ENCODE measurements at regions not wholly inside any gene's neighbourhood (a gene's known extent, or its start where the extent isn't known, plus 50 kb on each side); places are given as distances from the start of the nearest gene placed in this dataset.

GRCh38 chr12:127360580-127360979 is 906.4 kb upstream of the TMEM132C start:
- DNase-seq, result no peak

GRCh38 chr12:127362121-127362520 is 904.8 kb upstream of the TMEM132C start:
- no peak for DNase-seq

DNA sequence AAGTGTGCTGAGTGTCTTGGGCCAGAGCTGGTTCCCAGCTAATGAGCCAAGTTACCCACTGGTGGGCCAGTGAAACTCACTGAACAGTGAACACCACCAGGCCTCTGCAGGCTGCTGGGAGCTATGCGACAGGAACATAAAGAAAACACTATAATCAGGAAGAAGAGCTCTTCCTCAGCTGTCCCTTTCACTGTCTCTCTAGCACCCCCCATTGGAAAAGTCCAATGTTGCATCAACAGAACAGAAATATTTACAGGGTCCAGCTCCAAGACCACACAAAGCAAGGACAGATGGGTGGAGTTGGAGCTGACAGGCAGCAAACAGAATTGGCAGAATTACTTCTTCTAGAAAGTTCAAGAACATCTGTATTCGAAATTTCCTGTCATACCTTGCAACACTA is 903.6 kb upstream of the TMEM132C start:
- DNase-seq, result no peak

DNA sequence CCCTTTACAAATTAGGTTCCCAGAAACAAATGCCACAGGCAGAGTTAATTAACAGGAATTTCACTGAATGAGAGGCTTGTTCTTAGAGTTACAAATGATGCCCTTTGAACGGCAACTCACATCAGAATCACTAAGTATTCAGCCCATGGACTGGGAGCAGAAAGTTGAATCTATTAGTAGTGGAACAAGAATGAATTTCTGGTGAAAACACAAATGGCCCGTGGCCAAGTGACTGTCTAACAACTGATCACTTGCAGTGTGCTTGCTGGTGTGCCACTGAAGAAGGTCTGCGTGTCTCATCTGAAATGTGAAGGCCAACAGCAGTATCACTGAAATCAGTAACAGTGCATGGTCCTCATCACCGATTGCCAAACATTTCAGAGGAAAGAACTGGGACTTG is 893.4 kb upstream of the TMEM132C start:
- DNase-seq, result no peak

- DNase-seq, result no peak
These were observed 892.5 kb upstream of the TMEM132C start for GRCh38 chr12:127374447-127374846.

DNA sequence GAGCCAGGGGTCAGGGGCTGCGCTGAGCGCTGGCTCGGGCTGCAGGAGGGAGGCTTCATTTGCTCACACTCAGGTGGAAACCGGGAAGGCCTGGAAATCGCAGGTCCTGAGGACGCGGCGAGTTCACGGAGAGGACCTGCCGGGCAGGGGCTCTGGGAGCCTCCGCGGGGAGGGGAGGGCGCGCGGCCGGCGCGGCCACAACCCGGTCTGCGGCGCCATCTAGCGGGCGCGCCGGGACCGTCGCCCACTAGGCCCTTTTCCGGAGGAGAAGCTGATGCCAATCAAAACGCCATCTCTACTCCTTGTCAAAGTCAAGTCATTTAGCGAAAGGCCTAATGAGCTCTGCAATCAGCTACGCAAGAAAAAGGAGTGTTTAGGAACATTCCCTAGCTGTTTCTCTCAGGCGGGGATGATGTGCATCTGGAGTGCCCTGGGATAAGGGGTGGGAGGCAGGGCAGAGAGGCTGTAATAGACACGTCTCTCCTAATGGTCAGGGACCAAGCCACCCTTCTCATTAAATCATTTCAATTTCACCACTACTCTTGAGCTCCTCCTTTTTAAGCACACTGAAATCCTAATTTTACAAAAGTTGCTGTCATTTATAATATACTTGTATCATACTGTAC is 885.8 kb upstream of the TMEM132C start:
- peak; percentile 79 for DNase-seq

GRCh38 chr12:127381681-127382080 is 885.3 kb upstream of the TMEM132C start:
- no peak for DNase-seq

DNA sequence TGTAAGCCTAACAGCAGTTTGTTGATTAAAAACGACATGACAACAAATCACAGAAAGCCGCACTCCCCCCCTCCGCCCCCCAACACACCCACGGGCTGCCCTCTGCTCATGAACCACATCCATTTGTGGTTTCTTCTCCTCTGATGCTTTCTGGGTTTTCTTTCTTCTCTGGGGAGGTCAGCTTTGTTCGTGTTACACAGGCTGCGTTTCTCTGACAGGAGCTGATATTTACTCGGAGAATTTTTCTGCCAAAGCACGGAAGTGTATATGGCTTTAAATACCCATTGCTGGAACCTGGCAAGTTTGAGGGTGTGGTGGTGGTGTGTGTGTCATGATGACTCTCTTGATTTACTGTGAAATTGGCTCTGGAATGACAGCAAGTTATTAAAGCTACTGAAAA is 883.7 kb upstream of the TMEM132C start:
- DNase-seq, result no peak

GRCh38 chr12:127386723-127387122 is 880.2 kb upstream of the TMEM132C start:
- no peak for DNase-seq

- DNase-seq, result no peak
These were observed 878.0 kb upstream of the TMEM132C start for GRCh38 chr12:127388985-127389384.

DNA sequence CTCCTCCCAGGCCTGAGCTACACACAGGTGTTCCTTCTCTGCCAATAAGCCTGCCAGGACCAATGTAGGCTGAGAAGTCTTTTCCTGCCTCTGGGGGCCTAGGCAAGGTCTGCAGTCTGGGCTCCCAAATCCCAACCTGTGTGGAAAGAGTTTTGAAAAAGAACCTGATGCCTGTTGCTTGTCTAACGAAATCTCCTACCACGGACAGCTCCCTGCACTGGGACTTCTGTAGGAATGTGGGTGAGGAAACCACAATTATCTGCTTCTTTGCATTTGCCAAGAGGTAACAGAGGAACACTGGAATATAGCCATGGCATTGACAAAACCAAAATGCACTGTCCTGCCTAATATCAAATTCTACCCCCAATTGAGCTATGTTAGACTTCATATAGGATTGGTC is 877.0 kb upstream of the TMEM132C start:
- DNase-seq, result no peak

DNA sequence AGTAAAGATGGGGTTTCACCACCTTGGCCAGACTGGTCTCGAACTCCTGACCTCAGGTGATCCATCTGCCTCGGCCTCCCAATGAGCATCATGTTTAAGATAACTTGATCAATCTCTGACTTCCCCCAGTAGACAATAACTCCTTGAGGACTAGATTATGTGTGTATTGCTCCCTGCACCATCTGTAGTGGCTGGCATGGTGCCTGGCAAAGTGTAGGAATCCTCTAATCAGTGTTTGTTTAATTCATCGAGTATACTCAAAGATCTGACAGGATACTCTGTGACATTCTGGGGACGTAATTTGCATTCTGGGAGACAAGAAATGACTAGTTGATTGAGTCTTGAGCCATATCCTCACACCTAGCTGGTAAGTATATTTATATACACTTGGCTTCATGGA is 873.5 kb upstream of the TMEM132C start:
- DNase-seq, result no peak

DNA sequence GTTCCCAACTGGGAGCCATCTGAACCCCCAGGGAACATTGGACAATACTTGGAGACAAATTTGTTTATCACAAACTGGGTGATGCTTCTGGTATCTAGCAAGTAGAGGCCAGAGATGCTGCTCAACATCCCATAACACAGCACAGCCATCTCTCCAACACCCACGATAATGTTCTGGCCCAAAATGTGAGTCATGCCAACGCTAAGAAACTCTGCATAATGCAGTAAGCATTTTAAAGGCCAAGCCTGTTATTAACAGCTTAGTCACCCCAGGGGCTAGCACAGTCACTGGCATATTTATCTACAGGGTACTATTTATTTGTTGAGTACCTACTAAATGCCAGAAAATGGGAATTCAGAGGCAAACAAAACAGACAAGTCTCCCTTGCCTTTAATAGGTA is 873.1 kb upstream of the TMEM132C start:
- no peak for DNase-seq

DNA sequence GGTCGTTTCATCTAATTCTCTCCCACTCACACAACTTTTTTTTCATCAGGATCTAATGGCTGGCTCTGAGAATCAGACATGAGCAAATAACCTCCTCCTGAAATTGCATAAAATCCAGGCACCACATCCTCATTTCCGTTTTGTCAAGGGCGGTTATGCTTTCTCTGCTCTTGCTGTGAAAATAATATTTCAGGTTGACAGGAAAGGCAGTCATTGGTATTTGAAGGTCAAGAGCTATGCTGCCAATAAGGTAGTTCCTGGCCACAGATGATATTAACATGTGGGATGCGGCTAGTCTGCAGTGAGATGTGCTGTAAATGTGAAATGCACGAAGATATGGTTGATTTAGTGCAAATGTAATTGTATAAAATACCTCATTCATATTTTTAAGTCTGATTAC is 870.2 kb upstream of the TMEM132C start:
- DNase-seq, result no peak

GRCh38 chr12:127398016-127398710 is 868.8 kb upstream of the TMEM132C start:
- no peak for DNase-seq

DNA sequence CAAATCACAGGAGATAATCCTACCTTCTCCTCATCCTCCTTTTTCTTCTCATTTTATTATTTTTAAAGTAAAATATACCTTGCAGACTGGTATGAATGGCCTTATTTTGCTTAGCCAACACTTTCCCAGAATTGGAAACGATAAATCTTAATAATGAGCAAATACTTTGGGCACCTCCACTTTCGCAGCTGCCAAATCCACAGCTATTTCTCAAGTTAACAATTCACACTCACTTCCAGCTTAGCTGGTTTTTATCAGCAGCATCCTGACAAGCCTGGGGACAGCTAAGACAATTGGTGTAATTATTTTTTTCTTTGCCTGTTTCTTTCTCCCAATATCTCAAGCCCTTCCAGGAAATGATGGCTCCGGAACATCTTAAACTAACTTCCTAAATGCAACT is 867.5 kb upstream of the TMEM132C start:
- DNase-seq, result no peak

DNA sequence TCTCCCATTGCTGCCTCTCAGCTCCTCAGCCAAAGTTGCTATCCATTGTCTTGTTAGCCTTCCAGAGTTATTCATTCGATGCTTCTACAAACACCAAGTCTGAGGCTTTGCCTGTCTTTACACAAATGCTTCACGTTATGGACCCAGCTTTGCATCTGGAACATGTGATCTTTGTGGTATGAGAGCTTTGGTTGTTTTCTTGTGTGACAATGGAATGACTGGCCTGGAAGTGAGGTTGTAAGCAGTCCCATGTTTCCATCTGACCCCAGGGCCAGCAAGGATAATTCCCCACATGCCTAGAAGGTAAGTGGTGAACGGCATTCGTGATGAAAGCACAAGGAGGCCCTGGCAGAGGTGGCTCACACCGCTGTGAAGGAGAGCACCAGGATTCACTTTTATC is 866.7 kb upstream of the TMEM132C start:
- no peak for DNase-seq

DNA sequence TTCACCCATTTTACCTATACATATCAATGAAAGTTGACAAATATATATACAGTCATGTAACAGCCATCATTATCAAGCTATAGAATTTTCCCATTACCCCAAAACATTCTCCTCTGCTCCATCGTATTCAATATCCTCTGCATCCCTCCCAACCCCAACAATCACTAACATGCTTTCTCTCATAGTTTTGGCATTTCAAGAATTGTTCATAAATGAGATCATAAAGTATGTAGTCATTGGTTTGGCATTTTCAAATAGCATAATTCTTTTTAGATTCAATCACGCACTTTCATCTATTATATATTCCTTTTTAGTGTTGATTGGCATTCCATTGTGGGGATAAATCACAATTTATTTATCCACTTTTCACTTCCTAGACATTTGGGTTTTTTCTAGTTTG is 866.0 kb upstream of the TMEM132C start:
- no peak for DNase-seq

- no peak for DNase-seq
These were observed 865.4 kb upstream of the TMEM132C start for GRCh38 chr12:127401536-127401935.

- DNase-seq, result no peak
These were observed 855.6 kb upstream of the TMEM132C start for GRCh38 chr12:127411166-127411915.

DNA sequence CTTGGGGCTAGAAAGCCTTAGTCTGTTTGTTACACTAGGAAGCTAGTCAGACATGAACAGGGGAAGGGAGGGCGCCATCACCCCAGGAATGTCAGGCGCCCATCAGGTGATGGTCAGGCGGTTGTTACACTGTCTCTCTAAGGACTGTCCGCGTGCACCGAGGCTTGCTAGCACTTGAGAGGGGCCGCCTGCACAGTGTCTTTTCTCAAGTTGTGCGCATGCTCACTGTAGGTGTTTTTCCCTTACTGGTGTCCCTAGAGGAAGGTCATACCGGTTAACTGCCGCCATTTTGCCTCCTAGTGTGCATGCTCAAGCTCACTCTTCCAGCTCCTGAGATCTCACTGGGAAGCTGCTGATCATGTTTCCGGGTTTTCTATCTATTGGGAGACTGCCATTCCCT is 855.0 kb upstream of the TMEM132C start:
- DNase-seq, result no peak

DNA sequence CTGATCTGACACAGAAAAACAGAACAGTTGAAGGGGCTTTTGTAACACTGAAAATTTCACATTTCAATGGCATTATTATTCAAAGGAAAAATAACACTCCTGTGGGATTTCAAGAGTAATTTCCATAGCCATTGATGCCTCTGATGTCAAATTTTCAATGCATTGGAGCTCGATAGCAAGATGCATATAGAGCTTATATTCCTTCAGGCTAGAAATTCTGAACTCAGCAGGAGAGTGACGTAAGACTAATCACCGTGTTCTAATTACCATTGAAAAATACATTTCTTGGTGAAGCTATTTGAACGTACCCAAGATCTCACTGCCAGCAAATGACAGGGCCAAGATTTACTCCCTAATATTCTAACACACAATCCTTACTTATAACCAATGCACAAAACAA is 854.1 kb upstream of the TMEM132C start:
- DNase-seq, result no peak

GRCh38 chr12:127414186-127414585 is 852.8 kb upstream of the TMEM132C start:
- DNase-seq, result no peak

- no peak for DNase-seq
These were observed 852.3 kb upstream of the TMEM132C start for GRCh38 chr12:127414636-127415035.

Data from activated CD8-positive, alpha-beta memory T cell treated with anti-CD3 and anti-CD28 coated beads, Interleukin-2, amount 50 U/mL, for 48 hours (primary cell).